NCI-H146 treated with DMSO at 0.1 percent for 48 hours (cell line): ENCODE measurements at regions not wholly inside any gene's neighbourhood (a gene's known extent, or its start where the extent isn't known, plus 50 kb on each side); places are given as distances from the start of the nearest gene placed in this dataset.
"Not testable (repeated sequence)": the region's sequence is repeated elsewhere in the genome, so short reads cannot be mapped to it uniquely, and the experiment has no call there.

Experiments
- DNase-seq: peaks from one replicate; lab custom pipeline; 2025; ENCODE audit not compliant: unreplicated experiment; lab: John Stamatoyannopoulos, UW

- no peak for DNase-seq
Measured at GRCh38 chr4:134539729-134540231, 338.2 kb upstream of the PABPC4L start.

- no peak for DNase-seq
Measured at GRCh38 chr4:134537701-134538100, 336.1 kb upstream of the PABPC4L start.

- no peak for DNase-seq
Measured at GRCh38 chr4:134533068-134533467, 331.5 kb upstream of the PABPC4L start.

GRCh38 chr4:134531013-134531412 is 329.4 kb upstream of the PABPC4L start:
- DNase-seq: no peak

- no peak for DNase-seq
Measured at GRCh38 chr4:134529629-134530028, 328.0 kb upstream of the PABPC4L start.

GRCh38 chr4:134518574-134519217 is 317.1 kb upstream of the PABPC4L start:
- no peak for DNase-seq

- no peak for DNase-seq
Measured at GRCh38 chr4:134510544-134510943, 309.0 kb upstream of the PABPC4L start.

- DNase-seq: no peak
Measured at GRCh38 chr4:134505511-134505910, 303.9 kb upstream of the PABPC4L start.

- no peak for DNase-seq
Measured at GRCh38 chr4:134501973-134502643, 300.5 kb upstream of the PABPC4L start.

- not testable (repeated sequence) for DNase-seq
Measured at GRCh38 chr4:134501488-134501887, 299.9 kb upstream of the PABPC4L start.

- no peak for DNase-seq
Measured at GRCh38 chr4:134499074-134499473, 297.5 kb upstream of the PABPC4L start.

- DNase-seq: no peak
Measured at GRCh38 chr4:134490863-134491262, 289.3 kb upstream of the PABPC4L start.

- not testable (repeated sequence) for DNase-seq
Measured at GRCh38 chr4:134483514-134483913, 281.9 kb upstream of the PABPC4L start.

GRCh38 chr4:134471569-134471968 is 270.0 kb upstream of the PABPC4L start:
- DNase-seq: no peak

GRCh38 chr4:134470544-134470943 is 269.0 kb upstream of the PABPC4L start:
- DNase-seq: no peak

- DNase-seq: no peak
Measured at GRCh38 chr4:134465417-134465816, 263.8 kb upstream of the PABPC4L start.

GRCh38 chr4:134463771-134464170 is 262.2 kb upstream of the PABPC4L start:
- DNase-seq: no peak

- no peak for DNase-seq
Measured at GRCh38 chr4:134426821-134427220, 225.2 kb upstream of the PABPC4L start.

- DNase-seq: no peak
Measured at GRCh38 chr4:134425756-134426155, 224.2 kb upstream of the PABPC4L start.

- no peak for DNase-seq
Measured at GRCh38 chr4:134422776-134423175, 221.2 kb upstream of the PABPC4L start.

GRCh38 chr4:134421734-134422133 is 220.1 kb upstream of the PABPC4L start:
- no peak for DNase-seq

GRCh38 chr4:134408897-134409296 is 207.3 kb upstream of the PABPC4L start:
- DNase-seq: no peak

GRCh38 chr4:134401798-134402197 is 200.2 kb upstream of the PABPC4L start:
- DNase-seq: no peak
